ENCODE measurements at regions not wholly inside any gene's neighbourhood (a gene's known extent, or its start where the extent isn't known, plus 50 kb on each side); places are given as distances from the start of the nearest gene placed in this dataset.

GRCh38 chr7:17234030-17234397 is 64.4 kb upstream of the AHR start:
- no peak for TF ChIP-seq CTCF (IDR thresholded peaks at IDR 0.05; ENCODE audit: control extremely low read depth, extremely low read depth, low read depth, missing control alignments)
- ChIA-PET CTCF (interaction anchor here (1.1 to 1.5 kb wide), 2 partner anchors 69 to 75 kb away, joined by 3 to 5 read pairs; no protein-coding TSS in a partner anchor), POLR2A (no interaction called here)
- DNase-seq (ENCODE audit: extremely low spot score) = no peak

- peak; percentile 21 for TF ChIP-seq CTCF (IDR thresholded peaks at IDR 0.05; ENCODE audit: control extremely low read depth, extremely low read depth, low read depth, missing control alignments)
- CTCF ChIA-PET = interaction anchor here (0.9 to 1.5 kb wide), 2 partner anchors 47 to 68 kb away, joined by 3 to 5 read pairs; no protein-coding TSS in a partner anchor
- peak; percentile 58 for DNase-seq (ENCODE audit: extremely low spot score)
- POLR2A ChIA-PET = no interaction called here
Measured at GRCh38 chr7:17234398-17235031, 63.9 kb upstream of the AHR start.

GRCh38 chr7:17236171-17236570 is 62.3 kb upstream of the AHR start:
- POLR2A ChIA-PET = no interaction called here
- TF ChIP-seq CTCF (IDR thresholded peaks at IDR 0.05; ENCODE audit: control extremely low read depth, extremely low read depth, low read depth, missing control alignments) = no peak
- DNase-seq (ENCODE audit: extremely low spot score) = no peak
- CTCF ChIA-PET = interaction anchor here (1.0 kb wide), 1 partner anchor 65 kb away, joined by 3 read pairs; no protein-coding TSS in a partner anchor

- ChIA-PET CTCF (no interaction called here), POLR2A (no interaction called here)
- TF ChIP-seq CTCF (IDR thresholded peaks at IDR 0.05; ENCODE audit: control extremely low read depth, extremely low read depth, low read depth, missing control alignments) = no peak
- no peak for DNase-seq (ENCODE audit: extremely low spot score)
Measured at GRCh38 chr7:17236603-17237002, 61.8 kb upstream of the AHR start.

- TF ChIP-seq CTCF (IDR thresholded peaks at IDR 0.05; ENCODE audit: control extremely low read depth, extremely low read depth, low read depth, missing control alignments) = no peak
- no peak for DNase-seq (ENCODE audit: extremely low spot score)
- CTCF ChIA-PET = no interaction called here
- POLR2A ChIA-PET = no interaction called here
Measured at GRCh38 chr7:17239046-17239445, 59.4 kb upstream of the AHR start.

GRCh38 chr7:17239683-17240521 is 58.5 kb upstream of the AHR start:
- ChIA-PET POLR2A (no interaction called here), CTCF (no interaction called here)
- TF ChIP-seq CTCF (IDR thresholded peaks at IDR 0.05; ENCODE audit: control extremely low read depth, extremely low read depth, low read depth, missing control alignments) = no peak
- no peak for DNase-seq (ENCODE audit: extremely low spot score)
